IPS-20b (cell line): ENCODE measurements at regions not wholly inside any gene's neighbourhood (a gene's known extent, or its start where the extent isn't known, plus 50 kb on each side); places are given as distances from the start of the nearest gene placed in this dataset.

Experiments
- H3K27ac ChIP-seq: one replicate; pipeline ENCODE4 v1.5.1; 2013; ENCODE audit warnings: low read length
- H3K27me3 ChIP-seq: 2 replicates; pipeline ENCODE4 v1.6.1; 2013; ENCODE audit warnings: mild to moderate bottlenecking, low read length, inconsistent platforms; ENCODE audit not compliant: insufficient read depth
- H3K36me3 ChIP-seq: 2 replicates; pipeline ENCODE4 v1.6.1; 2013; ENCODE audit warnings: low read depth, mild to moderate bottlenecking, inconsistent platforms, low read length, moderate library complexity; ENCODE audit not compliant: insufficient read depth
- H3K4me1 ChIP-seq: 2 replicates; pipeline ENCODE4 v1.6.1; 2013; ENCODE audit warnings: mild to moderate bottlenecking, control low read depth, inconsistent platforms, low read length, moderate library complexity; ENCODE audit not compliant: insufficient read depth
- H3K4me3 ChIP-seq: 2 replicates; pipeline ENCODE4 v1.5.1; 2013; ENCODE audit warnings: mild to moderate bottlenecking, low read length, inconsistent platforms
- H3K9ac ChIP-seq: 2 replicates; pipeline ENCODE4 v1.6.1; 2013; ENCODE audit warnings: low read depth, mild to moderate bottlenecking, inconsistent platforms, low read length, moderate library complexity
- H3K9me3 ChIP-seq: 2 replicates; pipeline ENCODE4 v1.6.1; 2013; ENCODE audit warnings: mild to moderate bottlenecking, low read depth, low read length, inconsistent platforms; ENCODE audit not compliant: insufficient read depth

- Histone ChIP-seq H3K4me1 (peaks cover 19% of the 10 kb centered on the region), H3K36me3 (no peaks in the 10 kb centered on the region), H3K9ac (no peak overlapping the region), H3K9me3 (no peaks in the 10 kb centered on the region), H3K4me3 (no peak overlapping the region), H3K27me3 (no peaks in the 10 kb centered on the region), H3K27ac (no peak overlapping the region)
Observed at GRCh38 chr15:93887151-93887550, 344.2 kb upstream of the MCTP2 start.

- Histone ChIP-seq H3K4me3 (no peak overlapping the region), H3K27ac (no peak overlapping the region), H3K4me1 (peaks cover 18% of the 10 kb centered on the region; the same call in 1 of the 2 replicates), H3K36me3 (no peaks in the 10 kb centered on the region), H3K9ac (no peak overlapping the region), H3K27me3 (no peaks in the 10 kb centered on the region), H3K9me3 (no peaks in the 10 kb centered on the region)
Observed at GRCh38 chr15:93882779-93883178, 348.6 kb upstream of the MCTP2 start.

- Histone ChIP-seq H3K4me3 (no peak overlapping the region), H3K27me3 (no peaks in the 10 kb centered on the region), H3K9me3 (no peaks in the 10 kb centered on the region), H3K27ac (no peak overlapping the region), H3K9ac (no peak overlapping the region), H3K36me3 (no peaks in the 10 kb centered on the region), H3K4me1 (peaks cover 18% of the 10 kb centered on the region; the same call in 1 of the 2 replicates)
Observed at GRCh38 chr15:93882141-93882540, 349.2 kb upstream of the MCTP2 start.

GRCh38 chr15:93881310-93881709 is 350.1 kb upstream of the MCTP2 start:
- no peaks in the 10 kb centered on the region for H3K9me3 ChIP-seq
- no peaks in the 10 kb centered on the region for H3K27me3 ChIP-seq
- no peak overlapping the region for H3K9ac ChIP-seq
- peaks cover 18% of the 10 kb centered on the region; the same call in 1 of the 2 replicates for H3K4me1 ChIP-seq
- no peak overlapping the region for H3K27ac ChIP-seq
- no peaks in the 10 kb centered on the region for H3K36me3 ChIP-seq
- H3K4me3 ChIP-seq, result no peak overlapping the region

- H3K9me3 ChIP-seq, result no peaks in the 10 kb centered on the region
- no peak overlapping the region for H3K27ac ChIP-seq
- H3K36me3 ChIP-seq, result no peaks in the 10 kb centered on the region
- peaks cover 18% of the 10 kb centered on the region; the same call in 1 of the 2 replicates for H3K4me1 ChIP-seq
- no peak overlapping the region for H3K4me3 ChIP-seq
- no peaks in the 10 kb centered on the region for H3K27me3 ChIP-seq
- H3K9ac ChIP-seq, result no peak overlapping the region
Observed at GRCh38 chr15:93880358-93880757, 351.0 kb upstream of the MCTP2 start.

- H3K27me3 ChIP-seq, result no peaks in the 10 kb centered on the region
- H3K9me3 ChIP-seq, result no peaks in the 10 kb centered on the region
- no peak overlapping the region for H3K4me3 ChIP-seq
- H3K27ac ChIP-seq, result no peak overlapping the region
- no peak overlapping the region for H3K9ac ChIP-seq
- no peaks in the 10 kb centered on the region for H3K4me1 ChIP-seq
- no peaks in the 10 kb centered on the region for H3K36me3 ChIP-seq
Observed at GRCh38 chr15:93870583-93870982, 360.8 kb upstream of the MCTP2 start.

- H3K27me3 ChIP-seq, result no peaks in the 10 kb centered on the region
- H3K4me1 ChIP-seq, result no peaks in the 10 kb centered on the region
- no peaks in the 10 kb centered on the region for H3K9me3 ChIP-seq
- H3K4me3 ChIP-seq, result no peak overlapping the region
- H3K27ac ChIP-seq, result no peak overlapping the region
- H3K36me3 ChIP-seq, result no peaks in the 10 kb centered on the region
- no peak overlapping the region for H3K9ac ChIP-seq
Observed at GRCh38 chr15:93866948-93867347, 364.4 kb upstream of the MCTP2 start.

GRCh38 chr15:93866476-93866875 is 364.9 kb upstream of the MCTP2 start:
- H3K4me1 ChIP-seq, result no peaks in the 10 kb centered on the region
- no peaks in the 10 kb centered on the region for H3K27me3 ChIP-seq
- H3K9me3 ChIP-seq, result no peaks in the 10 kb centered on the region
- no peak overlapping the region for H3K27ac ChIP-seq
- H3K4me3 ChIP-seq, result no peak overlapping the region
- no peaks in the 10 kb centered on the region for H3K36me3 ChIP-seq
- no peak overlapping the region for H3K9ac ChIP-seq

GRCh38 chr15:93865586-93865985 is 365.8 kb upstream of the MCTP2 start:
- no peak overlapping the region for H3K27ac ChIP-seq
- H3K9ac ChIP-seq, result no peak overlapping the region
- H3K4me3 ChIP-seq, result no peak overlapping the region

GRCh38 chr15:93862791-93863190 is 368.6 kb upstream of the MCTP2 start:
- H3K9ac ChIP-seq, result no peak overlapping the region

More at GRCh38 chr15:93865586-93865985, 365.8 kb upstream of the MCTP2 start:
- H3K9me3 ChIP-seq, result no peaks in the 10 kb centered on the region
- no peaks in the 10 kb centered on the region for H3K4me1 ChIP-seq
- H3K36me3 ChIP-seq, result no peaks in the 10 kb centered on the region
- H3K27me3 ChIP-seq, result no peaks in the 10 kb centered on the region

GRCh38 chr15:93861956-93862741 is 369.2 kb upstream of the MCTP2 start:
- Histone ChIP-seq H3K9me3 (no peaks in the 10 kb centered on the region), H3K27ac (no peak overlapping the region), H3K4me3 (no peak overlapping the region), H3K27me3 (no peaks in the 10 kb centered on the region), H3K9ac (no peak overlapping the region), H3K36me3 (no peaks in the 10 kb centered on the region), H3K4me1 (no peaks in the 10 kb centered on the region)

More at GRCh38 chr15:93862791-93863190, 368.6 kb upstream of the MCTP2 start:
- Histone ChIP-seq H3K4me3 (no peak overlapping the region), H3K27me3 (no peaks in the 10 kb centered on the region), H3K27ac (no peak overlapping the region), H3K4me1 (no peaks in the 10 kb centered on the region), H3K36me3 (no peaks in the 10 kb centered on the region), H3K9me3 (no peaks in the 10 kb centered on the region)

- H3K9me3 ChIP-seq, result no peaks in the 10 kb centered on the region
- no peaks in the 10 kb centered on the region for H3K4me1 ChIP-seq
- H3K4me3 ChIP-seq, result no peak overlapping the region
- no peak overlapping the region for H3K9ac ChIP-seq
- H3K36me3 ChIP-seq, result no peaks in the 10 kb centered on the region
- no peak overlapping the region for H3K27ac ChIP-seq
- H3K27me3 ChIP-seq, result no peaks in the 10 kb centered on the region
Observed at GRCh38 chr15:93861413-93861812, 369.9 kb upstream of the MCTP2 start.
